HG03196 (cell line): ENCODE measurements at regions not wholly inside any gene's neighbourhood (a gene's known extent, or its start where the extent isn't known, plus 50 kb on each side); places are given as distances from the start of the nearest gene placed in this dataset.
"Not testable (repeated sequence)": the region's sequence is repeated elsewhere in the genome, so short reads cannot be mapped to it uniquely, and the experiment has no call there.

Source experiments
- ATAC-seq: cut with Tn5 transposase; IDR thresholded peaks from one replicate; pipeline ENCODE4 v1.9.1; 2021; ENCODE audit not compliant: unreplicated experiment

DNA sequence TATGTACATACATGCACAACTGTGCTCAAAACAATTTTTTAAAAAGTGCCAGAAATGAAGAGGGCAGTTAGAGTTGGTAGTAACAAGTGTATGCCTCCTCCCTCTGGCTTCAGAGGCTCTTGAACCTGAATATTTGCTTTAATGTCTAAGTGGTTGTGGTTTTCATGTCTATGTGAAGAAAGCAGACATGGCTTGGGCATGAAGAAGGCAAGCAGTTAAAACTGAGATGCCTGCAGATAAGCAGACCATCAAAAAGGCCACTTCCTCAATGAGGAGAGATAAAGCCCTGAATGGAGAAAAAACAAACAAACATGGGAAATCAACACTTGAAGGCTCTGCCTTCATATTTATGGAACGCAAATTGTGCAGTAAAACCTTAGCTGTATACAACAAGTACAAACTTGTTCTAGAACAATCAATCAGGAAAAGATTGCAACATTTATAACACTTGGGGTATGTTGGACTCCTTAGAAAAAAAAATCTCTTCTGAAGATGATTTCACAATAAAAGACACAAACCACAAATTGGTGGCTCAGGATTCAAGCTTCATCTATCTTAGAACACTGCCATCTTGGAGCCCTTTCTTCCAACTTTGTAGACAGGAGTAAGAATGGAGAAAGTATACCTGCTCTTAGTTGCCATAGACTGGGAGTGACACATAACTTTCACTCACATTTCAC lies 52.7 kb upstream of the PLA2G4A start:
- ATAC-seq = no peak

DNA sequence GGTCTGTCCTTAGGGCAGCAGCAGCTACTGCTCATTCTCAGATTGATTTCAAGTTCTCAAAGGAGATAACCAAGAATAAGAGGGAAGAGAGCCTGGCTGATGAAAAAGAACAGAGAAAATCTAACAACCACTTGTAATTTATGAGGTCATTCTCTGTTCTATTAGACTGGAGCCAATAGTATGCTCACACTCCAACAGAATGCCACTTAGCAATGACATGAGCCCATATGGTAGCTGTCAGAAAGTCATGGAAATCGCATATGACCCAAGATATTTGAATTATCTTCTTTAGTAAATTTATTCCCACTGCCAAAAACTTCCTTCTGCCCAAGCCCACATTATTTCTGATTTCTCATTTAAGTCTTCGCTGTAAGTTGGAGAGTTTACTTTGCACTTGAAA lies 53.7 kb upstream of the PLA2G4A start:
- no peak for ATAC-seq

DNA sequence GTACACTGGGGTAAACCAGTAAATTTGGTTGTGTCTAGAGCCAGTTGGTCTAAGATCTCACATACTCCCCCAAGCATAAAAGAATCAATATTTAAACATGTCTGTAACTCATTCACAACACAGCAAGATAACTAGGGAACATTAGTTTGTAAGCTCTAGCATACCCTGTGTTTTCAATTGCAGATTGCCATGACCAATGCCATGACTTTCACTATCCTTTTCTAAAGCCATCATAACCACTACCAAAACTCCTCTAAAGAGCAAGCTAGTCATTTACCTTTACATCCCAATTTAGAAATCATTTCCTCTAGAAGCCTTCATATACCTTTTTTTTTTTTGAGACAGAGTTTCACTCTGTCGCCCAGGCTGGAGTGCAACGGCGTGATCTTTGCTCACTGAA lies 56.5 kb upstream of the PLA2G4A start:
- ATAC-seq = peak; percentile 79

DNA sequence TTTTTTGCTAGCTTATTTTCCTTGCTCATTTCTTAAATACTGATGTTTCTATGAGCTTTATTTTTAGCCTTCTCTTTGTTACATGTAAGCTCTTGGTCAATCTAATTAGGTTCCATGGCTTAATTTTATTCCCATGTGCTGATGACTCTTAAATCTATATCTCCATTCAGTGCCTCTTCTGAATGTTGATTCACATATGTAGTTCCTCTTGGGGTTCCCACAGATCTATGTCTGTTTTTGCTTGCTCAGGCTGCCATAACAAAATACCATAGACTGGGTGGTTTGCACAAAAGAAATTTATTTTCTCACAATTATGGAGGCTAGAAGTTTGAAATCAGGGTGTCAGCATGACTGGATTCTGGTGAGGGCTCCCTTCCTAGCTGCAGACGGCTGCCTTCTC lies 58.3 kb upstream of the PLA2G4A start:
- no peak for ATAC-seq

DNA sequence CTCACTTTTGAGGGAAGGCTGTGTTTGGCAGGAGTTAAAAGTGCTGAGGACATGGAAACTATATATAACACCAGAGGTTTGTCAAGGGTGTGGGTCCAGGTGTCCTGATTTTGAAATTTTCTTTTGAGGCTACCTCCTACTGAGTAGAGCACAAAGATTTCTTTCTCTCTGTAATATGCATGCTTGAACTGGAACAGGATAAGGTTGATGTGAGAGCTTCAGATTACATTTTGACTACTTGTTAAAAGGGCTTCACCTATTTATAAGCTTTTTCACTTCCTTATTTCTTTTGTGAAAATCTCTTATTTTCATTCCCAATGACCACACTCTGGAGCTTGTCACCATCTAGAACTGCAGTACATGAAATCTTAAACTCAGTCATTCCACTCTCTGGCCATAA lies 59.8 kb upstream of the PLA2G4A start:
- peak; percentile 78 for ATAC-seq

DNA sequence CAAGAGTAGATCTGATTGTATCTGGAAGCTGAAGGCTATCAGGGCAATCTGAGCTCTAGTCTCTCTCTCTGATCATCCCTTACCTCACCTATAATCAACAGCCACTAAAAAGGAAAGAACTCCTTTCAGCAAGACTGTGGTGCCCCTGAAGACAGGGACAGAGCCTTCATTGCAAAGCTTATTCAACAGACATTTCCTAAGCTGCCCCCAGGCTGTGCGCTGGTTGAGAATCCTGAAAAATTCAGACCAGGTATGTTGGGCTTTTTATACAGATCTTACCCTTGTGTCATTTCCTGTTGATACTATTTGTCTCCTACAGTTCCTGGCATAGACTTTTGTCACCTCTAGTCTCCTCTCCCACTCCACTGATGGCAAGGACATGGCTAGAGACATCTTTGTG lies 63.3 kb upstream of the PLA2G4A start:
- ATAC-seq = no peak

DNA sequence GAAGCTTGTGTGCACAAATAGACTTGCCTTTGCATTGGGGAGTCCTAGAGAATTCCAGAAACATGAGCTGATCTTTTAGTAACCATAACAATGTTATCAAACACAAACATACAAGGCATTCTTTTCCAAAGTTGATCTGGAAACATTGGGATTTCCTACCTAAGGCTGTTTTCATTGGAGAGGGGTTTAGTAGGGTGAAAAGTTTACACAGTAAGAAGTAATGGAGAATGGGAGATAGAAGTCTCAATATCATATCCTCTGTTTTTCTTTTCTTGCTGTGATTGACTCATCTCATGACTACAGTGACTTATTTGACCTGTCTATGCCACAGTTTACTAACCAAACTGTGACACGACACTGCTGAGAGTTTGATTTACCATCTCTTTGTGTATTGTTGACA lies 65.6 kb upstream of the PLA2G4A start:
- peak; percentile 80 for ATAC-seq

DNA sequence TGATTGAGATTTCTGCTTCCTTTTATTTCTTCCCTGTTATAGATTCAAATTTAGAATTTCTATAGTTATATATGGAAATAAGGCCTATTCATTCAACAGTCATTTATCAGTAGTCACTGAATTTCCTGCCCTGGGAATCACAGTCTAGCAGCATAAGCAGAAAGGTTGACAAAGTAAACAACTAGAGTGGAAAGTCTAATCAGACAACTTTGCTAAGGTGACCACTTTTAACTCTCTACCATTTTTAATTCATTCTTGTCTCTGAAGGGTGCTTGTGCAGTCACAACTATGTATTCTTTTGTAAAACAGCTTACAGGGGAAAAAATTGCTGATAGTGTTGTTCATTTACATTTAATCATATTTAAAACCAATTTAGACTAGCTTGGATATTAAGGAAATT lies 66.1 kb upstream of the PLA2G4A start:
- ATAC-seq = no peak

DNA sequence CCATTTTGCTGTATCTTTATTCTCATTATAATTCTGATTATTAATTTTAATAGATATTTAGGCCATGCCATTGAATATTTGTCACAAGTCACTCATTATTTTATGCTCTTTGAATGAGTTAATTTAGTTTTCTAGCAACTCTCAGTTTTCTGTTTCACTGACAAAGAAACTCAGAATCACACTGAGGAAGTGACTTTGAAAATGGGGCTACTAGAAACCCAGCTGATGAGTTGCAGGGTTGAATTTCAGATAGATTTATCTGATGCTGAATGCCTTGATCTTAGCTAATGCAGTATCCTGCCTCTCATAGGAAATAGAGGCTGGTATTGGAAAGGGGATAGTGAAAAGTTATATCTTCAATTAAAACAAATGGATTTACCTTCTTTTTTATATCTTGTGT lies 67.4 kb upstream of the PLA2G4A start:
- peak; percentile 55 for ATAC-seq

DNA sequence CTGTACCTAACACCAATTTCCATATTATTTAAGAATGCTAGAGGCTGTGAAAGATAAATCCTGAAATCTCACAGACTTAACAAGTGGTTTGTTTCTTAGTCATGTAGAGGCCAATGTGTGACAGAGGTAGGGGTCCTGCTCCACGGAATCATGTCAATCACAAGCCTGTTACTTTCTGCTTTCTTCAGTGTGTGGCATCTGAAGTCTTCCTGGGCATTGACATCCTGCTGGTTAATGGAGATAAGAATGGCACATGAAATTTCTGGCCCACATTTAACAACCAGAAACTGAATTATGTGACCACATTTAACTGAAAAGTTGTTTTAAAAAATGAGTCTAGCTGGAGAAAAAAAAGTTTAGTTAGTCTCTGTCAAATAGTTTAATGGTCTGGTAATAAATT lies 68.3 kb upstream of the PLA2G4A start:
- no peak for ATAC-seq

DNA sequence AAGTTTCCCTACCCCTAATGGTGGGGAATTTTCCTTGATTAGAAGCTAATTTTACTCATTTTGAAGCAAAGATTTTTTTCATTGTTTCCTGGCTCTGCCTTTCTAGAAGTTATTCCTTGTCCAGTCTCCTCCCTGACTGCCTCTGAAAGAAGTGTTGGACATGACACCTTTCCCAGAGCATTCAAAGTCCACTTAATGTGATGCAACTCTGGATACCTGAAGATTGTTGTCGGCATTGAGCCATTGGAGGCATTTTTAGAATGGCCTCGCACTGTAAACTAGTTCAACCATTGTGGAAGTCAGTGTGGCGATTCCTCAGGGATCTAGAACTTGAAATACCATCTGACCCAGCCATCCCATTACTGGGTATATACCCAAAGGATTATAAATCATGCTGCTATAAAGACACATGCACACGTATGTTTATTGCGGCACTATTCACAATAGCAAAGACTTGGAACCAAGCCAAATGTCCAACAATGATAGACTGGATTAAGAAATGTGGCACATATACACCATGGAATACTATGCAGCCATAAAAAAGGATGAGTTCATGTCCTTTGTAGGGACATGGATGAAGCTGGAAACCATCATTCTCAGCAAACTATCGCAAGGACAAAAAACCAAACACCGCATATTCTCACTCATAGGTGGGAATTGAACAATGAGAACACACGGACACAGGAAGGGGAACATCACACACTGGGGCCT lies 69.7 kb upstream of the PLA2G4A start:
- ATAC-seq = not testable (repeated sequence)

DNA sequence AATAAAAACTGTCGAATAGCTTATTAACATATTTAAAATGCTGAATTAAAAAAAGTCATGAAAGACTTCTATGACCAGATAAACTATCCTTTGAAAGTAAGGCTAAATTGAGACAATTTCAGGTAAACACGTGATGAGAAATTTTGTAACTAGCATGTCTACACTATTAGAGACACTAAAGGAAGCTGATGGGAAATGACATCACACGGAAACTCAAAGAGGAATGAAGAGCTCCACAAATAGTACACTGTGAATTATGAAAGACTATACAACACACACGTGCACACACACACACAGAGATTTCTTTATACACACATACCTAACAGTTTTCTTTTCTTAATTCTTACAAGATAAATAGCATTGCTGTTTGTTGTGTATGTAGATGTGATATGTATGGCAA lies 70.9 kb upstream of the PLA2G4A start:
- no peak for ATAC-seq

DNA sequence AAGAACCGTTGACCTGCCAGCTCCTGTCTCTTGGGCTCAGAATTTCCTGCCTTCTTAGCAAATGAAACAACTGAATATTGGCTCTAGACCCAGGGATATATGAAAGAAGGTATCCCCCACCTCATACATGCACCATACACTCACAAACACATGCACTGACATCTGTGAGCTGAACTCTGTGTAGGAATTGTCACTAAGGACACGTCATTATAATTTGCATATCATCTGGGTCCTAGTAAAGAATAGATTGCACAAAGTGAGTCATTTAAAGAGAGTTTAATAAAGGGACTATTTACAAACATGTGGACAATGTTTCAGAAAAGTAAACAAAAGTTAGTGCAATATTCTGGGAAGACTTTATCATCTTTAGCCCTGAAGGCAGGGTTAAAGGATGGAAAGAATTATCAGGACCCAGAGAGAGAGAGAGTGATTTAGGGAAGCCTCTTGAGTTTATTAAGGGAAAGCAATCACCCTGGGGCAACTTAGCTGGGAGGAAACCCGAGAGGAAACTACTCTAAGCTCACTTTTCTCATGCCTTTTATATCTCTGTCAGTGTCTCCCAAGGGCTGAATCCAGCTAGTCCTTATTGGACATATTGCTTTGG lies 74.1 kb upstream of the PLA2G4A start:
- ATAC-seq = no peak

DNA sequence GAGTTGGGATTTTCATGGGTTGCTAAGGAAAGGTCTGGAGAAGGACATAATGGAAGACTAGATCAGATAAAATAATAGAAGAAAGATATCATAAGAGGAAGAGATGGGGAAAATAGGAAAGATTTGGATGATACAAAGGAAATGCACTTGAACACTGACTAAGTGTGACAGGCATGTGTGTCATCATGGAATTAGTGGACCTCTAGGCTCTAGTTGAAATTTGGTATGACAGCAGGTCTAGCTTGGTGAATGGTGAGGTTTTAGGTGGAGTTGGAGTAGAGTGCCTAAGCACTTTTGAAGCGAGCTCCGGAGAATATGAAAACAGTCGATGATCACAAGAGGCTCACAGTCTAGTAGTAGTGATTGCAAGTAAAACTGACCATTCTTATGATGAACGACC lies 73.0 kb upstream of the PTGS2 start:
- no peak for ATAC-seq

DNA sequence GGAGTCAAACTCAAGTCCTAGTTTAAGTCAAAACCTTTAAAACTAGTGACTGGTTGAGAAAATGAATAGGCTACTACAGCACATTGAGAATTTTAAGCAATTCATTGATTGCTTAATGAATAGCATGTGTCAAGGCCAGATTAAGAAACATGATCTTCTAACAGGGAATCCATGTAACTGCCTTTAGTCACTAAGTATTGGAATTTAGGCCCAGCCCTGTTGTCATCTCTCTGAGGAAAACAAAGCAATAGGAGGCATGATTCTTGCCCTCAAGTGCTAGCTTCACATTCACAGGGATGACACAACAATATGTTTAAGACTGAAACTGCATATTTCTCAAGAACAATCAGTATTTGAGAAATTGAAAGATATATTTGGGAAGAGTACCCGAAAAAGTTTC lies 70.0 kb upstream of the PTGS2 start:
- no peak for ATAC-seq

DNA sequence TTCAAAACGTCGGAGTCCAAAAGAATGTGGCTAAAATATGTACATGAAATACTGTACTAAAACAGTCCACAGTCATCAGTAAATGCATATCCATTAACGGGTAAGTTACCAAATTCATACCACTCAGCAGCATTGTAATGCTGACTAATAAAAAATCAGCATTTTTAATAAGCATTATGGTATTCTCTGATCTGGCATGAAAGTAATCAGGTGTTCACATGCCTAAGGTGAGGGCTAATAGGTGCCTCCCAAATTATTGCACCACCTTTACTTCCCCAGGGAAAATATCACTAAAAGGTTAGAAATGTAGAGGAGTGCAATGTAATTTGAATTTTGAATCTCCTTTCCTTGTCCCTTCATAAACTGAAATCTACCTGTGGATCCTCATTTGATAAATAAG lies 69.6 kb upstream of the PTGS2 start:
- ATAC-seq = no peak

DNA sequence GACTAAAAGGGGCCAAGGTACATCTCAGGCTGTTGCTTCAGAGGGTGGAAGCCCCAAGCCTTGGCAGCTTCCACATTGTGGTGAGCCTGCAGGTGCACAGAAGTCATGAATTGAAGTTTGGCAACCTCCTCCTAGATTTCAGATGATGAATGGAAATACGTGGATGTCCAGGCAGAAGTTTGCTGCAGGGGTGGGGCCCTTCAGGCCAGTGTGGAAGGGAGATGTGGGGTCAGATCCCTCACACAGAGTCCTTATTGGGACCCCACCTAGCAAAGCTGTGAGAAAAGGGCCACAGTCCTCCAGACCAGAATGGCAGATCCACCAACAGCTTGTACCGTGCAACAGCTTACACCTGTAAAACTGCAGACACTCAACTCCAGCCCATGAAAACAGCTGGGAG lies 67.4 kb upstream of the PTGS2 start:
- ATAC-seq = no peak

DNA sequence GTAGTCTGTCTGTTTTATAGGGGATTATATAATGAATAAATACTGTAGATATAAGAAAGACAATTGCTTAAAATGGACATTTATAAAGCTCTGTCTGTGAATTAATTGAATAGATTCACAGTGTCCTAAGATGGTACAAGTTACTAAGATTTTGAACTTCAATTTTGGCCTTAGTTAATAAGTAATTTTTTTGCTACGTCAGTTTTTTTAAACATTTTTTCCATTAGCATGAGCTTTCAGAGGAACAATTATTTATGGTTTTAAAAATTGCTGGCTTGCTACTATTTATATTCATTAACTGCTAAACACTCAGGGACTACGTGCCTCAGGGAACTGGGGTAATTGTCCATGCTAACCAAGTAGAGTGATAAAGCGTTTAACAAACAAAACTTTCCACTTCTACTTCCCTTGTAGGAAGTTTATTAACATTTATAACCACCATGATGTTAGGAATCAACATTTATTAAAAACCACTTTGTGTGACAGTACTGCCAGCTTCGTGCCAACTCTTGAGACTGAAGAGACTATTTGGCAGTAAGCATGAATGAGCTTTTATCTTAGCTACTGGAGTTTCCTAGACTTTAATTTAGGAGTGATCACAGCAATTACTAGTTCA lies 65.4 kb upstream of the PTGS2 start:
- ATAC-seq = no peak

DNA sequence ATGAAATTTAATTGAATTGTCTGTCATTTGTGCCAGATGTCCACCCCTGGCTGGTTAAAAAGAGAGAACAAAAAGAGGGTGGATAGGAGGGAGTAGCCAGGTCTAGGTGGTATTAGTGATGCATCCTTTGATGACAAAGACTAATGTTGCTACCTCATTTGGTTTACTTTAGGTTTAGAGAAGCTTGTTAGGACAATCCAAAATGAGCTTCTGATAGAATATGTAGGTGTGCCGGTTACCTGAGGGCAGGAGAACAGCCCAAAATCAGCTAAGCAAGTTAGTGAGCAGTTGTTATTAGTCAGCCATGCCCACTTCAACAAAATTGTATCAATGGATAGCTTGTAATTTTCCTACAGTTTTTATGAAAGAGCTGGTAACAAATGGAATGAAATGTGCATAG lies 61.4 kb upstream of the PTGS2 start:
- ATAC-seq = no peak

DNA sequence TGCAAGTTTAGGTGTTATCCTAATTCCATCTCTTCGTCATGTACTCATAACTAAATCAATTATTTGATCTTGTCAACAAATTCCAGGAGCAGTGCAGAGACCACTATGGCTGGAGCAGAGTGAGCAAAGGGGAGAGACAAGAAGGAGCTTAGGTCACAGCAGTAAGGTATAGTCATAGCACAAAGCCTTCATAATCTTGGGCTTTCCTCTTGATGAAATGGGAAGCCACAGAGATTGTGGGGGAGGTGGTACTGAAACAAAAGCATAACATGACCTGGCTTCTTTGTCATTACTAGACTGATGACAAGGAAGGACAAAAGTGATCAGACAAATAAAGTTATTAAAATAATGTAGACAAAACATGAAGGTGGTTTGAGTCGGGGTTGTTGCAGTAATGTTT lies 60.1 kb upstream of the PTGS2 start:
- no peak for ATAC-seq

DNA sequence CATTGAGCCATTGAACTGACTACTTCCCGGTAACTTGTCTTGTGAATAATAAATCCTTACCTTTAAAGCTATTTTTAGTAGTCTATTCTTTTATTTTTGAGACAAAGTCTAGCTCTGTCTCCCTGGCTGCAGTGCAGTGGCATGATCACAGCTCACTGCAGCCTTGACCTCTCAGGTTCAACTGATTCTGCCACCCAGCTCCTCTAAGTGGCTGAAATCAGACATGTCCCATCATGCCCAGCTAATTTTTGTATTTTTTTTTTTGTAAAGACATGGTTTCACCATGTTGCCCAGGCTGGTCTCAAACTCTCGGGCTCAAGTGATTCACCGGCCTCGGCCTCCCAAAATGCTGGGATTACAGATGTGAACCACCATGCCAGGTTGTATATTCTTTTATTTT lies 59.3 kb upstream of the PTGS2 start:
- ATAC-seq = no peak

DNA sequence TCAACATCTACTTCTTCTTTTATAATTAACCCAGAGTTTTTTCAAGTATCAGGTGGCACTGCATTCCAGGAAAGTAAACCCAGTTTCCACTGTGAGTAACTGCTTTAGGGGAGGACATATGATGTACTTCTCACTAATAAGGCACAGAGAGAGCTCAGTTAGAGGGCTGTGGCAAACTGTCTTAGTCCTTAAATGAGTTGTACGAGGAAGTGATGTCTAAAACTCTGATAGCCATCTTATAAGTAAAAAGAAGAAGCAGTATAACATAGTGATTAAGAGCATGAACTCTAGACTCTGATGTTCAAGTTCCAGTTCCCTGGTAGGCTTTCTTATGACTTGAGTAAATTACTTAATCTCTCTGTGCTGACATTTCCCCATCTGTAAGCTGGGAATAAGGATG lies 58.7 kb upstream of the PTGS2 start:
- peak; percentile 66 for ATAC-seq
